HCT116 (cell line): ENCODE measurements at regions not wholly inside any gene's neighbourhood (a gene's known extent, or its start where the extent isn't known, plus 50 kb on each side); places are given as distances from the start of the nearest gene placed in this dataset.

ENCODE experiments used
- ATAC-seq: fragments of 200-7000 bp; cut with Tn5 transposase; 2 replicates; pipeline ENCODE4 v1.9.1; 2020; ENCODE audit warnings: mild to moderate bottlenecking, moderate library complexity
- BruUV-seq: library from RNA; stranded (reverse); fragments of 400-500 nt; replicated peaks from 2 replicates; lab custom pipeline; 2021; lab: Mats Ljungman, UMichigan
- CTCF ChIA-PET: fragments of 300-600 bp; sonication (Branson Sonifier 250); formaldehyde crosslinking; loops from one replicate; lab custom pipeline; 2021; ENCODE audit warnings: antibody characterized with exemption; lab: Charles Lee
- POLR2A ChIA-PET: fragments of 300-600, 350-600 bp; sonication (Branson Sonifier 250); formaldehyde crosslinking; loops from one replicate; lab custom pipeline; 2021; ENCODE audit warnings: antibody characterized with exemption; lab: Charles Lee
- RAD21 ChIA-PET, 2 experiments: fragments of 300-600 bp; sonication (Branson Sonifier 250); formaldehyde crosslinking; loops; one replicate each; lab custom pipeline; 2023; ENCODE audit warnings: low total read pairs in 2 of 2; ENCODE audit not compliant: uncharacterized antibody in 2 of 2, unreplicated experiment in 2 of 2, low non-redundant PET in 1 of 2; lab: Charles Lee
- DNase-seq: peaks from one replicate; pipeline ENCODE4 v3.0.0-alpha.2; 2010; ENCODE audit warnings: low read depth, low spot score
- H2AFZ ChIP-seq: fragments of 200-600 bp; shearing (Covaris generic), sonication (generic); 2 replicates; pipeline ENCODE4 v1.6.1; 2017; ENCODE audit warnings: low read depth, mixed run types, mixed read lengths, antibody characterized with exemption, low read length; ENCODE audit not compliant: poor library complexity, severe bottlenecking
- H3K27ac ChIP-seq: 2 replicates; pipeline ENCODE4 v1.5.1; 2012; ENCODE audit warnings: low read depth, low read length
- H3K27me3 ChIP-seq: fragments of 200-600 bp; sonication (generic); 2 replicates; pipeline ENCODE4 v1.6.1; 2016; ENCODE audit warnings: mixed run types, low read length, mixed read lengths; ENCODE audit not compliant: insufficient read depth
- H3K36me3 ChIP-seq, 2 experiments: fragments of 200-500 bp in 1 of 2; fragments of 200-600 bp in 1 of 2; sonication (Bioruptor generic) in 1 of 2; sonication (generic) in 1 of 2; 2 replicates each; pipeline versions ENCODE4 v1.5.1 to v1.6.1; 2014 to 2016; ENCODE audit warnings: low read length in 2 of 2, inconsistent platforms in 1 of 2, mixed read lengths in 1 of 2, mixed run types in 1 of 2; ENCODE audit not compliant: insufficient read depth in 2 of 2, control insufficient read depth in 1 of 2
- H3K4me1 ChIP-seq, 2 experiments: fragments of 200-600 bp in 1 of 2; sonication (generic) in 1 of 2; 2 replicates each; pipeline versions ENCODE4 v1.5.1 to v1.6.1; 2012 to 2017; ENCODE audit warnings: low read length in 2 of 2, inconsistent platforms in 1 of 2, mild to moderate bottlenecking in 1 of 2, mixed read lengths in 1 of 2, mixed run types in 1 of 2, moderate library complexity in 1 of 2; ENCODE audit not compliant: insufficient read depth in 2 of 2, control insufficient read depth in 1 of 2
- H3K4me2 ChIP-seq: fragments of 200-600 bp; sonication (generic); 2 replicates; pipeline ENCODE4 v1.6.1; 2017; ENCODE audit warnings: mixed run types, low read length, mixed read lengths
- H3K4me3 ChIP-seq, 2 experiments: fragments of 200-600 bp in 1 of 2; sonication (generic) in 1 of 2; replicated peaks in 1 of 2; 2 replicates each; pipeline ENCODE4 v1.5.1; 2011 to 2016; ENCODE audit warnings: low read length in 2 of 2, control low read depth in 1 of 2, low read depth in 1 of 2, mild to moderate bottlenecking in 1 of 2, mixed read lengths in 1 of 2, mixed run types in 1 of 2
- H3K79me2 ChIP-seq: fragments of 200-600 bp; sonication (generic); 2 replicates; pipeline ENCODE4 v1.6.1; 2017; ENCODE audit warnings: mild to moderate bottlenecking, mixed run types, low read length, moderate library complexity, mixed read lengths; ENCODE audit not compliant: insufficient read depth
- H3K9ac ChIP-seq: fragments of 200-600 bp; sonication (generic); 2 replicates; pipeline ENCODE4 v1.6.1; 2016; ENCODE audit warnings: low read length, mixed read lengths
- H3K9me2 ChIP-seq: fragments of 200-600 bp; sonication (generic), shearing (Covaris generic); 2 replicates; pipeline ENCODE4 v1.6.1; 2017; ENCODE audit warnings: mixed run types, mild to moderate bottlenecking, moderate library complexity; ENCODE audit not compliant: insufficient read depth
- H3K9me3 ChIP-seq, 2 experiments: fragments of 200-500 bp in 1 of 2; fragments of 200-600 bp in 1 of 2; sonication (Bioruptor generic) in 1 of 2; sonication (generic) in 1 of 2; 2 replicates each; pipeline ENCODE4 v1.6.1; 2014 to 2017; ENCODE audit warnings: low read length in 2 of 2, mixed read lengths in 2 of 2, inconsistent platforms in 1 of 2, low read depth in 1 of 2, mild to moderate bottlenecking in 1 of 2, mixed run types in 1 of 2, moderate library complexity in 1 of 2; ENCODE audit not compliant: control insufficient read depth in 1 of 2, insufficient read depth in 1 of 2
- H4K20me1 ChIP-seq: fragments of 200-600 bp; sonication (generic), shearing (Covaris generic); 2 replicates; pipeline ENCODE4 v1.6.1; 2017; ENCODE audit warnings: mixed run types, mild to moderate bottlenecking, moderate library complexity; ENCODE audit not compliant: insufficient read depth
- CBX3 ChIP-seq: IDR thresholded peaks from 2 replicates; pipeline ENCODE4 v1.6.1; 2012; ENCODE audit warnings: low read depth
- FOSL1 ChIP-seq: IDR thresholded peaks from 2 replicates; pipeline ENCODE4 v1.6.1; 2012; ENCODE audit warnings: low read depth
- JUND ChIP-seq: IDR thresholded peaks from 2 replicates; pipeline ENCODE4 v1.6.1; 2012
- MAX ChIP-seq: IDR thresholded peaks from 2 replicates; pipeline ENCODE4 v1.6.1; 2012
- RAD21 ChIP-seq: IDR thresholded peaks from 2 replicates; pipeline ENCODE4 v1.6.1; 2012; ENCODE audit warnings: low read depth, mild to moderate bottlenecking
- SP1 ChIP-seq: IDR thresholded peaks from 2 replicates; pipeline ENCODE4 v1.6.1; 2012; ENCODE audit warnings: low read depth
- SRF ChIP-seq: IDR thresholded peaks from 2 replicates; pipeline ENCODE4 v1.6.1; 2012; ENCODE audit warnings: low read depth
- TCF7L2 ChIP-seq: IDR thresholded peaks from 2 replicates; pipeline ENCODE4 v1.7.0; 2011; ENCODE audit warnings: borderline replicate concordance, inconsistent platforms; ENCODE audit not compliant: insufficient read depth, insufficient read length; ENCODE audit errors: extremely low read depth
- YY1 ChIP-seq: IDR thresholded peaks from 2 replicates; pipeline ENCODE4 v1.6.1; 2011; ENCODE audit warnings: low read length, low read depth, moderate library complexity, mild to moderate bottlenecking; ENCODE audit not compliant: insufficient replicate concordance; ENCODE audit errors: extremely low read depth
- ZNF274 ChIP-seq: fragments of 200-500 bp; sonication (Bioruptor generic); IDR thresholded peaks from 2 replicates; pipeline ENCODE4 v1.6.1; 2014; ENCODE audit warnings: mild to moderate bottlenecking, low read depth, low read length, inconsistent platforms
- intact Hi-C: fragments of 100-400 bp; cut with micrococcal nuclease; formaldehyde crosslinking; loops from 2 replicates; pipeline ENCODE4 v1.10.0; 2022
- TF ChIP-seq, protein P1 (sequence below): IDR thresholded peaks from 2 replicates; pipeline ENCODE4 v1.6.1; 2012; ENCODE audit warnings: low read depth

- intact Hi-C loops, result no loop called here
- no peak for TF ChIP-seq TCF7L2
- no peak for TF ChIP-seq CBX3
- no peak for TF ChIP-seq RAD21
- TF ChIP-seq, protein P1, sequence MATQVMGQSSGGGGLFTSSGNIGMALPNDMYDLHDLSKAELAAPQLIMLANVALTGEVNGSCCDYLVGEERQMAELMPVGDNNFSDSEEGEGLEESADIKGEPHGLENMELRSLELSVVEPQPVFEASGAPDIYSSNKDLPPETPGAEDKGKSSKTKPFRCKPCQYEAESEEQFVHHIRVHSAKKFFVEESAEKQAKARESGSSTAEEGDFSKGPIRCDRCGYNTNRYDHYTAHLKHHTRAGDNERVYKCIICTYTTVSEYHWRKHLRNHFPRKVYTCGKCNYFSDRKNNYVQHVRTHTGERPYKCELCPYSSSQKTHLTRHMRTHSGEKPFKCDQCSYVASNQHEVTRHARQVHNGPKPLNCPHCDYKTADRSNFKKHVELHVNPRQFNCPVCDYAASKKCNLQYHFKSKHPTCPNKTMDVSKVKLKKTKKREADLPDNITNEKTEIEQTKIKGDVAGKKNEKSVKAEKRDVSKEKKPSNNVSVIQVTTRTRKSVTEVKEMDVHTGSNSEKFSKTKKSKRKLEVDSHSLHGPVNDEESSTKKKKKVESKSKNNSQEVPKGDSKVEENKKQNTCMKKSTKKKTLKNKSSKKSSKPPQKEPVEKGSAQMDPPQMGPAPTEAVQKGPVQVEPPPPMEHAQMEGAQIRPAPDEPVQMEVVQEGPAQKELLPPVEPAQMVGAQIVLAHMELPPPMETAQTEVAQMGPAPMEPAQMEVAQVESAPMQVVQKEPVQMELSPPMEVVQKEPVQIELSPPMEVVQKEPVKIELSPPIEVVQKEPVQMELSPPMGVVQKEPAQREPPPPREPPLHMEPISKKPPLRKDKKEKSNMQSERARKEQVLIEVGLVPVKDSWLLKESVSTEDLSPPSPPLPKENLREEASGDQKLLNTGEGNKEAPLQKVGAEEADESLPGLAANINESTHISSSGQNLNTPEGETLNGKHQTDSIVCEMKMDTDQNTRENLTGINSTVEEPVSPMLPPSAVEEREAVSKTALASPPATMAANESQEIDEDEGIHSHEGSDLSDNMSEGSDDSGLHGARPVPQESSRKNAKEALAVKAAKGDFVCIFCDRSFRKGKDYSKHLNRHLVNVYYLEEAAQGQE, result no peak
- no peak for TF ChIP-seq ZNF274
- H4K20me1 ChIP-seq, result no peaks in the 10 kb centered on the region
- ChIA-PET CTCF (no interaction called here), RAD21 (no interaction called here), POLR2A (no interaction called here)
- H3K4me2 ChIP-seq, result peak overlapping the region; percentile 77
- peak overlapping the region in 1 of 2 experiments; percentile 32; a peak in 2 of 4 replicates for H3K4me3 ChIP-seq
- H3K9me3 ChIP-seq, result no peaks in the 10 kb centered on the region
- no peak for DNase-seq
- ATAC-seq, result no peak
- no peaks in the 10 kb centered on the region for H3K36me3 ChIP-seq
- H3K79me2 ChIP-seq, result no peaks in the 10 kb centered on the region
- no peaks in the 10 kb centered on the region for H3K9me2 ChIP-seq
- no TSS peak for BruUV-seq
- H2AFZ ChIP-seq, result peak overlapping the region; percentile 92
- H3K27ac ChIP-seq, result peak overlapping the region; percentile 44
- H3K27me3 ChIP-seq, result no peaks in the 10 kb centered on the region
- peaks cover 38 to 55% of the 10 kb centered on the region in 2 experiments for H3K4me1 ChIP-seq
- peak overlapping the region; percentile 54 for H3K9ac ChIP-seq
These were observed 325.2 kb downstream of the MN1 start for GRCh38 chr22:27476318-27476717.

GRCh38 chr22:27476729-27477128, 324.8 kb downstream of the MN1 start:
- H3K4me3 ChIP-seq, result peak overlapping the region in 1 of 2 experiments; percentile 32; a peak in 2 of 4 replicates
- CTCF ChIA-PET, result no interaction called here

More at GRCh38 chr22:27476729-27477128, 324.8 kb downstream of the MN1 start:
- Histone ChIP-seq H3K9ac (peak overlapping the region; percentile 54), H2AFZ (peak overlapping the region; percentile 92), H4K20me1 (no peaks in the 10 kb centered on the region), H3K79me2 (no peaks in the 10 kb centered on the region), H3K27me3 (no peaks in the 10 kb centered on the region), H3K4me1 (peaks cover 38 to 55% of the 10 kb centered on the region in 2 experiments), H3K4me2 (peak overlapping the region; percentile 77), H3K36me3 (no peaks in the 10 kb centered on the region), H3K9me2 (no peaks in the 10 kb centered on the region), H3K9me3 (no peaks in the 10 kb centered on the region), H3K27ac (peak overlapping the region; percentile 44)
- ChIA-PET RAD21 (no interaction called here), POLR2A (interaction anchor here (0.6 kb wide), 1 partner anchor 149 kb away, joined by 5 read pairs; no protein-coding TSS in a partner anchor)
- no TSS peak for BruUV-seq
- DNase-seq (peak; percentile 53), ATAC-seq (peak; percentile 76)
- intact Hi-C loops, result no loop called here
- TF ChIP-seq SP1 (peak; percentile 47), SRF (no peak), FOSL1 (peak; percentile 65; the same call in 1 of the 2 replicates), MAX (peak; percentile 30; the same call in 1 of the 2 replicates), JUND (peak; percentile 58), YY1 (no peak)
